ENCODE measurements at regions not wholly inside any gene's neighbourhood (a gene's known extent, or its start where the extent isn't known, plus 50 kb on each side); places are given as distances from the start of the nearest gene placed in this dataset.

DNA sequence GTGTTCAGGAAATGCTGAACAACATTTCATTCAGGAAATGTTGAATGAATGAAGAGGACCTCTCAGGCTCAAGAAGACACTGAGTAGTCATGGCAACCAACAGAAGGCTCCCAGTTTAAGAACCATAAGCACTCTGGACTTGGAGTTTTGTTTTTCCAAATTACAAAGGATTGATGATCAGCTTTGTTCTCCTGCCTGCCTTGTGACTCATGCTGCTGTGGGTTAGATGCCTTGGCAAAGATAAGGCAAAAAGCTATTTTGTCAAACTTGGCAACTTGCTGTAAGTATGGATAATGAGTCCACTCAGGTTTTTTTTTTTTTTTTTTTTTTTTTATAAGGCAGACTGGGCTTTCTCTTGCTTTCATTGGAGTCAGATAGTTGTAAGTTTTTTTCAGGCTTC is 365.0 kb downstream of the TMEM232 start:
- H3K9me3 ChIP-seq = no peaks in the 10 kb centered on the region
- intact Hi-C loops (cut with DNase I) = no loop called here
- no peak overlapping the region for H3K4me3 ChIP-seq
- H3K4me1 ChIP-seq = no peaks in the 10 kb centered on the region
- TF ChIP-seq CTCF (IDR thresholded peaks at IDR 0.05) = no peak
- H3K36me3 ChIP-seq = no peaks in the 10 kb centered on the region
- no peak overlapping the region for H3K27ac ChIP-seq
- DNase-seq (ENCODE audit: low spot score in 2 of 2) = no peak
- H3K27me3 ChIP-seq = no peaks in the 10 kb centered on the region

- Histone ChIP-seq H3K4me1 (no peaks in the 10 kb centered on the region), H3K9me3 (no peaks in the 10 kb centered on the region), H3K27ac (no peak overlapping the region), H3K27me3 (no peaks in the 10 kb centered on the region), H3K36me3 (no peaks in the 10 kb centered on the region), H3K4me3 (no peak overlapping the region)
- TF ChIP-seq CTCF (IDR thresholded peaks at IDR 0.05) = no peak
- intact Hi-C loops (cut with DNase I) = no loop called here
- no peak for DNase-seq (ENCODE audit: low spot score in 2 of 2)
Observed at GRCh38 chr5:110362261-110362660, 364.2 kb downstream of the TMEM232 start.

DNA sequence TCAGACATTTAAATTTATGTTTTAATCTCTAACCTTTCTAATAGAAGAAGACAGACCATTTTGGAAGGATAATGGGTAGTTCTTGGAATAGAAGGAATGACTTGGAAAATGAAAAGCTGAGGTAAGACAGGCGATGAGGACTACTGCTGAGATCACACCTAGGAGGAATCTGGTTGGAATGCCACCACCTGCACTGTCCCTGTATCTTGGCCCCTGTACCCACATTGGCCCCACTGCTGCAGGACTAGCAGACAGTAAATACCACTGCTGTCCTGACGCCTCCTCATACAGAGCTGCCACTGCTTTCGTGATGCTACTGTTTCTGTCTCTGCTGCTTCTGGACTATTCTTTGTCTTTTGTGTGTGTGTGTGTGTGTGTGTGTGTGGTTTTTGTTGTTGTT is 359.8 kb downstream of the TMEM232 start:
- no peak for TF ChIP-seq CTCF (IDR thresholded peaks at IDR 0.05)
- no peak for DNase-seq (ENCODE audit: low spot score in 2 of 2)
- no peaks in the 10 kb centered on the region for H3K4me1 ChIP-seq
- no peaks in the 10 kb centered on the region for H3K36me3 ChIP-seq
- no peak overlapping the region for H3K4me3 ChIP-seq
- H3K9me3 ChIP-seq = no peaks in the 10 kb centered on the region
- intact Hi-C loops (cut with DNase I) = no loop called here
- no peak overlapping the region for H3K27ac ChIP-seq
- H3K27me3 ChIP-seq = no peaks in the 10 kb centered on the region
